ENCODE measurements at regions not wholly inside any gene's neighbourhood (a gene's known extent, or its start where the extent isn't known, plus 50 kb on each side); places are given as distances from the start of the nearest gene placed in this dataset.

DNA sequence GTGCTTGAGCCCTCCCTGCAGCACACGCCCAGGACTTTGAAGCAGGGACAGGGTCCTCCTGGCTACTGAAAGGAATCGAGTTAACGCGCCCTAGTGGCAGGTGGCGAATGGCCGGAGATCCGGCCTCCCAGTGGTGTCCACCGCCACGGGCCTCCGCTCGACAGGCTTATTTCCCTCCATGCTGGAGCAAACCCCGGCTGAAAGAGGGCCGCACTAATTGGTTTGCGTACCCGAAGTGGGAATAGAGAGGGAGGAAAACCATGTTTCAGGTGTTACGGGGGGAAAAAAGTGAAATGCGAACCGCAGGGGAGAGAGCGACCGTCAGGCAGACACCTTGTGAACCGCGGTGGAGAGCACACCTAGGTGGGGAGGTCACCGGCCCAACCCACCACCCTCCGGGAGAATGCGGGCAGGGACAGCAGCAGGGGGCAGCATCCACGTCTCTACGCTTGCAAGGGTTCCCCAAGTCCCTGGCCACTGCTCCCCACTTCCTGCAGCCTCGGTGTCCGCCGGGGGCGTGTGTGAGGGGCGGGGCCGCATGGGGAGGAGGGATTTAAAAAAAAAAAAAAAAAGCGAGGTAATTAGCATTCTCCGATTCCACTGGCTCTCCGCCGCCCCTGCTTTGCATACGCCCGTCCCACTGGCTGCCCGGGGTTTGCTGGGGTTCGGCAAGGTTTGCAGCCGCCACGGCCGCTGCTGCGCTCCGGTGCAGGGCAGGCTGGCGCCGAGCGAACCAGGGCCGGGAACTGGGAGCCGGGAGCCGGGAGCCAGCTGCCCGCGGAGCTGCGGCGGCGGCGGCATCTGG is 224.6 kb upstream of the CRY1 start:
- Histone ChIP-seq H3K27me3 (ENCODE audit: insufficient read depth in 3 of 3, low read length in 2 of 3) (peaks cover 0 to 55% (median 3%) of the 10 kb centered on the region in 3 donors), H3K4me3 (peak overlapping the region; percentile 57), H3K9me3 (no peaks in the 10 kb centered on the region), H3K4me1 (peaks cover 11% of the 10 kb centered on the region), H3K36me3 (ENCODE audit: insufficient read depth in 1 of 2, low read depth in 1 of 2) (no peaks in the 10 kb centered on the region), H3K27ac (no peak overlapping the region)
- peak; percentile 74 to 94 (median 87) for ATAC-seq
- intact Hi-C loops (cut with DNase I): no loop called here
- TF ChIP-seq CTCF (IDR thresholded peaks at IDR 0.05): no peak
- DNase-seq: peak; percentile 77 to 90
- WGBS, 3 donors: 2 to 3% (median 3%) methylated on average over 42 to 58 of the region's 58 CpGs

DNA sequence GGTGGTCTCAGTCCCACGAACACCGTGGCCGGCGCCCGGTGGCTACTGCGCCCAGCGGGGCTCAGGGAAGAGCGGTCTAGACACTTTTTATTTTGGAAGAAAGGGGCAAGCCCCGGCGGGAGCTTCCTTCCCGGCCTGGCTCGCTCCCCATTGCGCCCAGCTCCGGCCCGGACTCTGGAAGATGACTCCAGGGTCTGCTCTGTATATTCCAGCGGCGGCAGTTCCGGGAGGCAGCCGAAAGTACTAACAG is 225.1 kb upstream of the CRY1 start:
- intact Hi-C loops (cut with DNase I): no loop called here
- Histone ChIP-seq H3K4me3 (peak overlapping the region; percentile 57), H3K27me3 (ENCODE audit: insufficient read depth in 3 of 3, low read length in 2 of 3) (peaks cover 0 to 56% (median 3%) of the 10 kb centered on the region in 3 donors), H3K36me3 (ENCODE audit: insufficient read depth in 1 of 2, low read depth in 1 of 2) (no peaks in the 10 kb centered on the region), H3K9me3 (no peaks in the 10 kb centered on the region), H3K4me1 (peaks cover 11% of the 10 kb centered on the region), H3K27ac (no peak overlapping the region)
- 0 to 1% (median 0%) methylated on average over 19 of the region's 19 CpGs for WGBS, 3 donors
- no peak for TF ChIP-seq CTCF (IDR thresholded peaks at IDR 0.05)
- DNase-seq (no peak), ATAC-seq (peak in 3 of 4 donors; percentile 13 to 43 (median 15))

GRCh38 chr12:107318806-107319532 is 225.6 kb upstream of the CRY1 start:
- WGBS, 3 donors: 0 to 1% (median 1%) methylated on average over 60 to 72 of the region's 72 CpGs

DNA sequence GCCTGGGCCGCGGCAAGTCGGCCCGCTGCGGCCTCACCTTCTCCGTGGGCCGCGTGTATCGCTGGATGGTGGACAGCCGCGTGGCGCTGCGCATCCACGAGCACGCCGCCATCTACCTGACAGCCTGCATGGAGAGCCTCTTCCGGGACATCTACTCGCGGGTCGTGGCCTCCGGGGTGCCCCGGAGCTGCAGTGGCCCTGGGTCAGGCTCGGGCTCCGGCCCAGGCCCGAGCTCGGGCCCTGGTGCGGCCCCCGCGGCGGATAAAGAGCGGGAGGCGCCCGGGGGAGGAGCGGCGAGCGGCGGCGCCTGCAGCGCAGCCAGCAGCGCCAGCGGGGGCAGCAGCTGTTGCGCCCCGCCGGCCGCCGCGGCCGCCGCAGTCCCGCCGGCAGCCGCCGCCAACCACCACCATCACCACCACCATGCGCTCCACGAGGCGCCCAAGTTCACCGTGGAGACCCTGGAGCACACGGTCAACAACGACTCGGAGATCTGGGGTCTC is 226.2 kb upstream of the CRY1 start:
- intact Hi-C loops (cut with DNase I): no loop called here
- TF ChIP-seq CTCF (IDR thresholded peaks at IDR 0.05): no peak
- no peaks in the 10 kb centered on the region for H3K9me3 ChIP-seq
- DNase-seq (no peak), ATAC-seq (no peak)
- peaks cover 0 to 63% (median 3%) of the 10 kb centered on the region in 3 donors for H3K27me3 ChIP-seq (ENCODE audit: insufficient read depth in 3 of 3, low read length in 2 of 3)
- H3K36me3 ChIP-seq (ENCODE audit: insufficient read depth in 1 of 2, low read depth in 1 of 2): no peaks in the 10 kb centered on the region
- H3K4me3 ChIP-seq: peak overlapping the region; percentile 57
- H3K27ac ChIP-seq: no peak overlapping the region
- peaks cover 11% of the 10 kb centered on the region for H3K4me1 ChIP-seq
- WGBS, 3 donors: 0 to 1% (median 1%) methylated on average over 36 to 60 of the region's 60 CpGs

More at GRCh38 chr12:107318806-107319532, 225.6 kb upstream of the CRY1 start:
- H3K4me3 ChIP-seq: peak overlapping the region; percentile 57
- ATAC-seq (peak in 3 of 4 donors; percentile 15 to 56 (median 35)), DNase-seq (peak; percentile 23 to 48)
- H3K9me3 ChIP-seq: no peaks in the 10 kb centered on the region
- peaks cover 11% of the 10 kb centered on the region for H3K4me1 ChIP-seq
- H3K27ac ChIP-seq: no peak overlapping the region
- H3K36me3 ChIP-seq (ENCODE audit: insufficient read depth in 1 of 2, low read depth in 1 of 2): no peaks in the 10 kb centered on the region
- TF ChIP-seq CTCF (IDR thresholded peaks at IDR 0.05): no peak
- intact Hi-C loops (cut with DNase I): no loop called here
- peaks cover 0 to 61% (median 3%) of the 10 kb centered on the region in 3 donors for H3K27me3 ChIP-seq (ENCODE audit: insufficient read depth in 3 of 3, low read length in 2 of 3)
